Non-pigmented ciliary epithelial cell (primary cell): ENCODE measurements at regions not wholly inside any gene's neighbourhood (a gene's known extent, or its start where the extent isn't known, plus 50 kb on each side); places are given as distances from the start of the nearest gene placed in this dataset.
A peak's percentile ranks its signal among the peaks of the same experiment; 100 is the strongest.

Experiments used
- DNase-seq: peaks from one replicate; pipeline ENCODE4 v3.0.0-alpha.2; 2010; ENCODE audit warnings: low read depth

DNA sequence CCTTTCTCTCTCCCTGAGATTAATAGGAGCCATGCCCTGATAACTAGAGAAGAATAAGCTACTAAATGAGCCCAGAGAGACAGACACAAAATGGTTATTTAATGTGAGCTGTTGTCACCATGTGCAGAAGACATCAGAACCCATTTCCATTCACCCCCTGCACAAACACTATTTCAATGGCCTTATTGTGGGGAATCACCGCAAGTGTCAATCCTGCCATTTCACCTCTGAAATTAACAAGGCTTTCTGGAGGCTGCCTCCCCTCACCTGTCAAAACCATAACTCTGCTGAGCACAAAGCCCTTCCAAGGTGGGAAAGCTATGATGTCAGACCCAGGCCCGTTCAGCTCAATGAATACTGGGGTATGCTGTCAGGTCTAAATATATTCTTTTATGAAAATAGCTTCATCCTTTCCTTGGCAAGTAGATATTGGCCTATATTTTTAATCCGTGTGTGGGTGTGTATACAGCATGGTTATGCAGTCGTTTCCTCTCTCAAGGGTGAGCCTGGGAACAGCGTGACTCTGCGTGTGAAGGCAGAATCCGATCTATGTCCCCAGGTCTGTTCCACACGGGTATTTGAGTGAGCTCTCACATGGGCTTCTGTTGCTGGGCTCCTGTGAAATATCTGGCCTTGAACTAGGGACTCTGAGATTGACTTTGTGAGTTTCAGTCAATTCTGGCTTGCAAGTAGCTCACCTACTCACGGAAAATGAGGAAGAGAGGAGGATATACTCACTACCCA is 266.3 kb downstream of the FBXW7 start:
- DNase-seq: no peak

DNA sequence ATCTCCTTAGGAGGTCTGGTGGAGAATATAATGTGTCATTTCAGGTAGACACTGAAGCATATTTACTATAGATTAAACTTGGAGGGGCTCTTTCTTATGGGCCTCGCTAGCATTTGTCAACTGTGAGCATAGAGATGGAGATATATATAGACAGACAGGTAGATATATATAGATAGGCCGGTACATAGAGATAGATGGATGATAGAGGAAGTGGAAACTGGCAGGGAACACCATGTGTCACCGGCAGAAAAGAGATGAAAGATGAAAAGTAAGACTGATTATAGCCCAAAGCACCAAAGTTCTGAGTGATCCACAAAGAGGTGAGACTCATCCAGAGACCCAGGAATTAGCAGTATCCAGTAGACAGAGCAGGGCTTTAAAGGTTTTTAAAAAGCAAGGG is 268.1 kb downstream of the FBXW7 start:
- no peak for DNase-seq

GRCh38 chr4:152266831-152267480 is 268.9 kb downstream of the FBXW7 start:
- DNase-seq: no peak

- DNase-seq: no peak
Measured at GRCh38 chr4:152265149-152265621, 270.7 kb downstream of the FBXW7 start.

DNA sequence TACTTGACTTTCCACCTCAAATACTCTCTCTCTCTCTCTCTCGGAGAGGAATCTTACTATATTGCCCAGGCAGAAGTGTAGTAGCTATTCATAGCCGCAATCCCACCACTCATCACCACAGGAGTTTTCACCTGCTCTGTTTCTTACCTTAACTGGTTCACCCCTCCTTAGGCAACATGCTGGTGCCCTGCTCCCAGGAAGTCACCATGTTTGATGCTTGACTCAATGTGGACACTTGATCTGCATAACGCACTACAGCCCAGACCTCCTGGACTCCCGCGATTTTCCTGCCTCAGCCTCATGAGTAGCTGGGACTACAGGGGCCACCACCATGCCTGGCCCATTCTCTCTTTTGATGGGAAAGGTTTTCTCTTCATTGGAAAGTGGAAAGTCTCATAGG is 271.8 kb downstream of the FBXW7 start:
- no peak for DNase-seq

- DNase-seq: no peak
Measured at GRCh38 chr4:152259866-152260265, 276.0 kb downstream of the FBXW7 start.

DNA sequence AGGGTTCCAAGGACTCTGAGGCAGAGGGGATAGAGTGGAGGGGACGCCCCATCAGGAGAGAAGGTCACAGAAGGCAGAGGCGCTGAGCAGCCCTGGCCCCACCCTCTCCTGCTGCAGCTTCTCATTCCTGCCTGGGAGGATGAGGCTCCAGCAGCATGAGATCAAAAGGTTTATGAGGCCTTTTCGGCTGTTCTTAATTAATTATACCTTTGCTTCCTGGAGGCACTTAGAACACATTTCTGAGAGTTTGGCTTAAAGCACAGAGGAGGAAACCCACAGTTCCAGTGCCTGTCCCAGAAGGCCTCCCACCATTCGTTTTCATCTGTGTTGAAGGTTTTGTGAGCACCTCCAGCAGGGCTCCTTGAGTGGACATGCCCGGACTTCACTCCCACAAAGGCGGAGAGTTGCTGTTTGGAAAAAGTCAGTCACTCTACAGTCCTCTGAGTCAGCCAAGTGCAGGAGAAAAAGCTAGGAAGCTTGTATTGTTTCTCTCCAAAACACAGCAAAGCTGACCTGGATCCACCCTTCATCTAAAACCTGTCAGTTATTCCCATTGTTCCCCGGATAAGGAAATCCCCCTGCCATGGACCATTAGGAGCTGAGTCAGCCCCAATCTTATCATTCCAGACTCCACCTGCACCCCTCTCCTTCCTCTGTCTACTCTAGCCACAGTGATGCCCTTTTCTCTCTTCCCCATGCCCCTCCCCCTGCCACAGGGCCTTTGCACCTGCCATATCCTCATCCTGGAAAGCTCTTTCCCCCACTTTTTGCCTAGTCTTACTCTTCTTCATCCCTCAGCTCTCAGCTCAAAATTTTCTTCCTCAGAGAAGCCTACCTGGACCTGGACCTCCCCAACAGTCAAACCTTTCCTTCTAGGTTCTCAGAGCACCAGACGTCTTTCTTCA is 276.8 kb downstream of the FBXW7 start:
- DNase-seq: peak; percentile 72

DNA sequence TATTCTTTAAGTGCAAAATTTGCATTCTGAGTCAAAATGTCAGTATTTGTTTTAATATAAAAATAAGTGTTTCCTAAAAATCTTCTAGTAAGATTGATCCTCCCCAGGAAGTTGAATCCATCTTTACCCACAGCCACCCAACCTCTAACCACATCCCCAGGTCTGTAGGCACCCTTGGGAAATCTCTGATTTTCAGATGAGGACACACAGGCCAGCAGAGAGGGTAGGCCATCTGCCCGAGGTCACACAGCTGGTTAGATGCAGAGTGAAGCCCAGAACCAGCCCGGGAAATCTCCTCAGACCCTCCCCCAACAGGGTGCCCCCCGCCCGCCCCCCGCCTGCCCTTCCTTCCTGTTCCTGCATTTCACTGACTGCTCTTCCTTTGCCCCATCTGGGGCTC is 277.5 kb downstream of the FBXW7 start:
- no peak for DNase-seq

GRCh38 chr4:152257601-152258066 is 278.3 kb downstream of the FBXW7 start:
- no peak for DNase-seq

DNA sequence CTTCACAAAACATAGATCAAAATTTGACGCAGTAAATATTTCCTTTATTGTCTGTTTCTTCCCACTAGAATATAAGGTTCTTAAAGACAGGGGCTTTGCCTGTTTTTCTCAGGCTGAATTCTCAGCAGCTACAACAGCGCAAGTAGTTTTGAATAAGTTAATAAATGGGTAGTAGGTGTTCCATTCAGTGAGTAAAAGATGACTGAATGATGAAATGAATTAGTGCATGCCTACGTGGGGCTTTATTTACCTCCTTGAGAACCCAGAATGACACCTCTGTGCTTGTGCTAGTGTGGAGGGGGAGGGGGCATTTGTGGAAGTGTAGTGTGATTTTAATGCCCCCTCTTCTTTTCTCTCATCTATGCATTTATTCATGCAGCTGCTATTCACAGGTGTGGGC is 278.9 kb downstream of the FBXW7 start:
- no peak for DNase-seq

DNA sequence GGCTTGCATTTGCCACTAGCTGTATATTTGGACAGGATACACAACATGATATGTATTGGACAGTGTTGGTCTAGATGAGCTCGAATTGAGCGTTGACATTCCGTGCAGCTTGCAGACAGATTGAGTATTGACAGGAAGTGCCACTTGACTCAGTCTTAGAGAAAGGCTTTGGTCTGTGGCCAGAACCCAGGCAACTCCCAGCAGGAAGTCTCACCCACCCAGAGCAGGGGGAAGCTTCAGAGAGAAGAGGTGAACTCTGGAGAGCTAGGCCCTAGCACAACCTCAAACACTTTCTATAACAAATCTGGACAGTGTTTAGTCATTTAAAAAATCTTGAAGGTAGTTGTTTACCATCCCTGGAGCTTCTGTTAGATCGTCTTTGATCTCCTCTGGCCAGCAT is 280.5 kb downstream of the FBXW7 start:
- DNase-seq: no peak

GRCh38 chr4:152248347-152248746 is 287.5 kb downstream of the FBXW7 start:
- DNase-seq: no peak

DNA sequence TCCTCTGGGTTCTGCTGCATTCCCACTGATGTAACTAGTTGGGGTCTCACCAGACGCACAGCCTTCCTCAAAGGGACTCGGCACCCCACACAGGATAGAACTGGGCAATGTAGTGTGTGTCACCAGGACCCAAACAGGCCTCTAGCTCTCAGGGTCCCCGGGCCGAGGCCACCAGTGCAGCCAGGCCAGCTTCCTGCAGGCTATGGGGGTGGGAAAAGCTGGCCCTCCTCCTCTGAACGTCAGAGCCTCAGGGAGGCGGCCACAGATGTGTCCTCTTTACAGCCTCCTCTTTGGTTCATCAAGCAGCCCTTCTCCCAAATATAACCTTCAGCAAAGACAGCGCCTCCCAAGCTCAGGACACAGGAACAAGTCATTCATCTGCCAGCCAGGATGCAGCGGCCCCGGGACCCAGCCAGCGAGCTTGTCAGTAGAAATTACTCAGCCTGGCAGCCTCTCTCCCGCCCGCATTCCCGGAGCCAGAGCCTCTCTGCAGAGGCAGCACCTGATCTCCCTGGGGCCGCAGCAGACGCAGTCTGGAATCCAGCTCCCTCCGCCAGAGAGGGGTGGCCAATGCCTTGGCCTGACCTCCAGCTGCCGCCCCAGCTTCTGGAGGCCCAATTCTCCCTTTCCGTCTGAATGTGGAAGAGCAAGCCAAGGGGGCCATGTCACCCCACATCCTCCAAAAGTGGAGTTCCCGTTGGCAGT is 288.5 kb downstream of the FBXW7 start:
- DNase-seq: no peak

DNA sequence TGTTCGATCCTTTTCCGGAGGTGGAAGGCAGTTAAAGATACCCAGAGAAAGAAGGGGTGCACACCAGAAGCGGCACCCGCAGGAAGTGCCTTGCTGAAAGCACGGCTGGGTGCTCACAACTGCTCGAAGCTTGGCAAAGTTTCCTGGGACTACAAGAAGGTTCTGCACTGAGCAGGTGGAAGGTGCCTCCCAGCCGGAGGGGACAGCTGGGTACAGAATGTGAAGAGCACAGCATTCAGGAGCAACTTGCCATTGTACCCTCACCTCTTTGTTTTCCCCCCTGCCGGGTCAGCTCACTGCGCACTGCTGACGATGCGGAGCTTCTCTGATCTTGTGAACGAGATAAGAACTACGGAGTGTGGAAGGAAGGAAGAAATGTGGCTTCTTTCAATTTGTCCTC is 289.2 kb downstream of the FBXW7 start:
- no peak for DNase-seq

- DNase-seq: no peak
Measured at GRCh38 chr4:152245680-152246079, 290.2 kb downstream of the FBXW7 start.

- DNase-seq: no peak
Measured at GRCh38 chr4:152244659-152245058, 291.2 kb downstream of the FBXW7 start.

GRCh38 chr4:152243896-152244595 is 291.8 kb downstream of the FBXW7 start:
- DNase-seq: no peak

DNA sequence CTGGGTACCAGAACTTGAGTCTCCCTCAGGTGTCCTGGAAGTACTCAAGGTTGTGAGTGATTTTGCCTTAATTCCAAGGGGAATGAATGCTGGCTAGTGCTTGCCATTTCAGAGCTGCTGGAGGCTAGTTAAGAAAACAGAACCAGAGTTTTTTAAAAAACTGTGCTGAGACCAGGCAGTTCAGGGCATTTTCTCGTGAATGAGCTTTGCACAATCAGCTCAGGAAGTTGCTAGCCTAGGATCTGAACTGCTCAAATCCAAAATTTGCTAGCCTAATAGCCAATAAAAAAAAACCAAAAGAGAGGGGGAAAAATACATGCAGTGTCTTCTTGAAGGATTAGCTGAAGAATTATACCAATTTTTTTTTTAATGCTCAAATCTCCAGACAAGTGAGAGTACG is 292.7 kb downstream of the FBXW7 start:
- no peak for DNase-seq

DNA sequence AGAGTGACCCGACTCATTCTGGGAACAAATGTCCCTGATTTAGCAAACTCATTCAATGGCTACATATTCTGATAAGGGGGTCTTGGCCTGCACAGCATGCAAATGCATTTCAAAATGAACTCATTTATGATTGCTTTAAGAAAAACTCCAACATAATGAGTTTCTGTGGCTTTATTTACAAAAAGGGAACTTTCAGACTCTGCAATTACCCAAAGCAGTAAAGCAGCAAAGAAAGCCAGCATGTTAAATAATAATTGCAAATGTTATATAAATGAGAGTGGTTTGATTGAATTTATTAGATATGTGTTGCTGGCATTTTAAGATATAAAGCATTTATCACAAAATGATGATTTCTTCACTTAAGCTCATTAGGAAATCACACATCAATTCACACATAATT is 295.7 kb downstream of the FBXW7 start:
- DNase-seq: no peak

GRCh38 chr4:152239216-152239615 is 296.7 kb downstream of the FBXW7 start:
- no peak for DNase-seq

GRCh38 chr4:152236519-152237056 is 299.3 kb downstream of the FBXW7 start:
- DNase-seq: no peak
